Gastrocnemius medialis (tissue), 4 donors: ENCODE measurements at regions not wholly inside any gene's neighbourhood (a gene's known extent, or its start where the extent isn't known, plus 50 kb on each side); places are given as distances from the start of the nearest gene placed in this dataset.

ENCODE experiments used
- CTCF ChIP-seq, 5 experiments: fragments of 450-650 bp in 3 of 5; fragments of 200-600 bp in 2 of 5; sonication (generic) in 2 of 5; IDR thresholded peaks in 4 of 5; conservative IDR thresholded peaks in 1 of 5; 1 replicate in 4 of 5; 2 replicates in 1 of 5; pipeline ENCODE4 v1.5.1; 2016 to 2019; ENCODE audit warnings: antibody characterized with exemption in 5 of 5, mild to moderate bottlenecking in 3 of 5, moderate library complexity in 3 of 5
- POLR2A ChIP-seq, 2 donors: fragments of 450-650 bp; IDR thresholded peaks; one replicate each; pipeline ENCODE4 v1.6.1; 2017; ENCODE audit warnings: antibody characterized with exemption in 2 of 2, mild to moderate bottlenecking in 2 of 2, moderate library complexity in 2 of 2

- TF ChIP-seq CTCF (IDR thresholded peaks at IDR 0.05 in 4 of 5, conservative IDR thresholded peaks at IDR 0.05 in 1 of 5) (no peak), POLR2A (IDR thresholded peaks at IDR 0.05) (no peak)
Measured at GRCh38 chr6:119637768-119638167, 288.2 kb upstream of the MAN1A1 start.
